HepG2 (cell line): ENCODE measurements at regions not wholly inside any gene's neighbourhood (a gene's known extent, or its start where the extent isn't known, plus 50 kb on each side); places are given as distances from the start of the nearest gene placed in this dataset.

ENCODE experiments used
- ATAC-seq: fragments of 200-7000 bp; cut with Tn5 transposase; 3 replicates; pipeline ENCODE4 v1.9.1; 2020; ENCODE audit warnings: mild to moderate bottlenecking, moderate library complexity
- BruUV-seq: library from RNA; stranded (reverse); fragments of 400-500 nt; replicated peaks from 2 replicates; lab custom pipeline; 2021; lab: Mats Ljungman, UMichigan
- CTCF ChIA-PET: fragments of 300-600 bp; formaldehyde crosslinking; extraction: SDS; loops from one replicate; lab custom pipeline; 2021; ENCODE audit warnings: low total read pairs, inconsistent platforms, low intra/inter-chr PET ratio; lab: Yijun Ruan, JAX
- POLR2A ChIA-PET: fragments of 350-600 bp; sonication (Branson Sonifier 250); formaldehyde crosslinking; loops from one replicate; lab custom pipeline; 2020; ENCODE audit warnings: antibody characterized with exemption, inconsistent platforms; lab: Yijun Ruan, JAX
- DNase-seq: peaks from one replicate; pipeline ENCODE4 v3.0.0-alpha.2; 2015; ENCODE audit warnings: low spot score
- FAIRE-seq: peaks from 3 replicates; lab custom pipeline; 2011; peaks lifted over from hg19 to GRCh38; lab: Jason Lieb, UNC
- H2AFZ ChIP-seq: one replicate; pipeline ENCODE4 v1.6.1; 2011; ENCODE audit warnings: low read length, inconsistent platforms
- H3K27ac ChIP-seq: fragments of 300-600 bp; 3 replicates; pipeline ENCODE4 v1.8.0; 2011; ENCODE audit warnings: mixed run types, mild to moderate bottlenecking, mixed read lengths, low read length, inconsistent platforms; ENCODE audit not compliant: insufficient read depth; ENCODE audit errors: extremely low read length
- H3K27me3 ChIP-seq, 2 experiments: fragments of 200-600 bp in 1 of 2; 2 replicates in 1 of 2; 3 replicates in 1 of 2; pipeline versions ENCODE4 v1.6.0 to v1.8.0; 2011; ENCODE audit warnings: low read length in 2 of 2, mild to moderate bottlenecking in 2 of 2, moderate library complexity in 2 of 2, inconsistent platforms in 1 of 2; ENCODE audit not compliant: insufficient read depth in 2 of 2, control insufficient read depth in 1 of 2
- H3K36me3 ChIP-seq, 2 experiments: fragments of 200-600 bp in 1 of 2; replicated peaks in 1 of 2; 2 replicates in 1 of 2; 3 replicates in 1 of 2; pipeline versions ENCODE4 v1.5.1 to v1.8.0; 2011; ENCODE audit warnings: low read length in 2 of 2, inconsistent platforms in 1 of 2; ENCODE audit not compliant: insufficient read depth in 2 of 2, control insufficient read depth in 1 of 2
- H3K4me1 ChIP-seq: 2 replicates; pipeline ENCODE4 v1.5.1; 2012; ENCODE audit warnings: low read length, inconsistent platforms; ENCODE audit not compliant: insufficient read depth
- H3K4me2 ChIP-seq: 2 replicates; pipeline ENCODE4 v1.6.0; 2011; ENCODE audit warnings: low read depth, low read length, inconsistent platforms
- H3K4me3 ChIP-seq, 3 experiments: fragments of 200-600 bp in 1 of 3; sonication (generic), shearing (Covaris generic) in 1 of 3; replicated peaks in 1 of 3; 2 replicates each; pipeline ENCODE4 v1.5.1; 2011 to 2016; ENCODE audit warnings: low read length in 3 of 3, inconsistent platforms in 2 of 3, low read depth in 2 of 3, mild to moderate bottlenecking in 2 of 3, control low read depth in 1 of 3, mixed read lengths in 1 of 3; ENCODE audit not compliant: insufficient read depth in 1 of 3
- H3K79me2 ChIP-seq: one replicate; pipeline ENCODE4 v1.6.1; 2011; ENCODE audit warnings: low read length, inconsistent platforms; ENCODE audit not compliant: insufficient read depth
- H3K9ac ChIP-seq: 2 replicates; pipeline ENCODE4 v1.6.0; 2011; ENCODE audit warnings: mild to moderate bottlenecking, low read depth, low read length, inconsistent platforms; ENCODE audit not compliant: insufficient read depth
- H3K9me3 ChIP-seq: 2 replicates; pipeline ENCODE4 v1.5.1; 2012; ENCODE audit warnings: mild to moderate bottlenecking, low read length
- H4K20me1 ChIP-seq: 2 replicates; pipeline ENCODE4 v1.6.0; 2011; ENCODE audit warnings: inconsistent platforms, mild to moderate bottlenecking, low read length, moderate library complexity; ENCODE audit not compliant: insufficient read depth
- AGO2 ChIP-seq: fragments of 200-400 bp; formaldehyde crosslinking; optimal IDR thresholded peaks from 2 replicates; pipeline ENCODE3; 2017; ENCODE audit warnings: mild to moderate bottlenecking, low read depth, low read length, moderate library complexity
- ARID3A ChIP-seq: IDR thresholded peaks from 2 replicates; pipeline ENCODE4 v1.6.1; 2012; ENCODE audit warnings: low read depth, low read length, improper control_type of control experiment
- DMAP1 ChIP-seq: IDR thresholded peaks from 2 replicates; pipeline ENCODE4 v1.6.1; 2016
- FOSL2 ChIP-seq: sonication (generic); formaldehyde crosslinking; IDR thresholded peaks from 2 replicates; pipeline ENCODE4 v1.4.0; 2020; ENCODE audit warnings: missing genetic modification reagents
- IRF1 ChIP-seq: sonication (generic); formaldehyde crosslinking; IDR thresholded peaks from 2 replicates; pipeline ENCODE4 v1.4.0; 2020; ENCODE audit warnings: low read depth, mild to moderate bottlenecking, missing genetic modification reagents
- MIXL1 ChIP-seq: IDR thresholded peaks from 2 replicates; pipeline ENCODE4 v1.6.1; 2016
- POGZ ChIP-seq: sonication (generic); formaldehyde crosslinking; IDR thresholded peaks from 2 replicates; pipeline ENCODE4 v1.4.0; 2020; ENCODE audit warnings: mild to moderate bottlenecking, missing genetic modification reagents
- SETDB1 ChIP-seq: sonication (generic); formaldehyde crosslinking; IDR thresholded peaks from 2 replicates; pipeline ENCODE4 v1.5.1; 2020; ENCODE audit warnings: missing genetic modification reagents, mild to moderate bottlenecking, borderline replicate concordance
- SP2 ChIP-seq: sonication (generic); formaldehyde crosslinking; IDR thresholded peaks from 2 replicates; pipeline ENCODE4 v1.5.1; 2020; ENCODE audit warnings: mild to moderate bottlenecking, missing genetic modification reagents
- THAP11 ChIP-seq: IDR thresholded peaks from 2 replicates; pipeline ENCODE4 v1.6.1; 2016; ENCODE audit warnings: missing biosample characterization, missing genetic modification reagents
- ZBTB21 ChIP-seq: sonication (generic); formaldehyde crosslinking; IDR thresholded peaks from 2 replicates; pipeline ENCODE4 v1.4.0; 2020; ENCODE audit warnings: missing genetic modification reagents
- ZC3H13 ChIP-seq: sonication (generic); formaldehyde crosslinking; IDR thresholded peaks from 2 replicates; pipeline ENCODE4 v1.8.1; 2023; ENCODE audit warnings: mild to moderate bottlenecking, missing genetic modification reagents, moderate library complexity
- ZFY ChIP-seq: sonication (generic); formaldehyde crosslinking; IDR thresholded peaks from 2 replicates; pipeline ENCODE4 v1.4.0; 2020; ENCODE audit warnings: missing genetic modification reagents
- ZNF30 ChIP-seq: sonication (generic); formaldehyde crosslinking; IDR thresholded peaks from 2 replicates; pipeline ENCODE4 v1.5.0; 2020; ENCODE audit warnings: mild to moderate bottlenecking, missing genetic modification reagents
- ZNF350 ChIP-seq: sonication (generic); formaldehyde crosslinking; IDR thresholded peaks from 2 replicates; pipeline ENCODE4 v1.4.0; 2020; ENCODE audit warnings: mild to moderate bottlenecking, low read depth, missing genetic modification reagents, borderline replicate concordance
- ZNF567 ChIP-seq: sonication (generic); formaldehyde crosslinking; IDR thresholded peaks from 2 replicates; pipeline ENCODE4 v1.8.1; 2023; ENCODE audit warnings: mild to moderate bottlenecking, missing genetic modification reagents, borderline replicate concordance
- ZNF569 ChIP-seq: sonication (generic); formaldehyde crosslinking; IDR thresholded peaks from 2 replicates; pipeline ENCODE4 v1.5.0; 2020; ENCODE audit warnings: mild to moderate bottlenecking, missing genetic modification reagents, moderate library complexity, borderline replicate concordance
- WGBS: methylation state at CpG from one replicate; pipeline ENCODE4 v1.1.6; 2017; ENCODE audit warnings: low lambda C conversion rate; 5-methylcytosine and 5-hydroxymethylcytosine counted together
- in situ Hi-C: cut with HindIII; loops from 2 replicates; pipeline ENCODE4 v1.10.0; 2017; ENCODE audit warnings: low pct_unique_long_range_greater_than_20kb; ENCODE audit not compliant: extremely low pct_ligation_motif_present
- intact Hi-C: fragments of 100-400 bp; cut with micrococcal nuclease; formaldehyde crosslinking; loops from one replicate; pipeline ENCODE4 v1.10.0; 2022; ENCODE audit not compliant: unreplicated experiment

GRCh38 chr3:116969135-116969534, 259.6 kb downstream of the TUSC7 start:
- POLR2A ChIA-PET, result no interaction called here
- no TSS peak for BruUV-seq
- in situ Hi-C loops, result no loop called here
- no peak for ATAC-seq
- CTCF ChIA-PET, result no interaction called here
- no peaks in the 10 kb centered on the region for H4K20me1 ChIP-seq
- no peak overlapping the region for H3K4me2 ChIP-seq
- H3K27ac ChIP-seq, result no peak overlapping the region
- FAIRE-seq, result no peak
- DNase-seq, result no peak
- H3K9ac ChIP-seq, result no peak overlapping the region
- WGBS, result 6% methylated on average over 6 of the region's 6 CpGs
- no peaks in the 10 kb centered on the region for H3K36me3 ChIP-seq
- no peaks in the 10 kb centered on the region for H3K27me3 ChIP-seq
- no peaks in the 10 kb centered on the region for H3K9me3 ChIP-seq
- no peak overlapping the region for H3K4me3 ChIP-seq
- intact Hi-C loops, result no loop called here
- no peaks in the 10 kb centered on the region for H3K79me2 ChIP-seq
- TF ChIP-seq FOSL2 (CRISPR knock-in tag) (no peak), IRF1 (CRISPR knock-in tag) (no peak), ZNF350 (CRISPR knock-in tag) (no peak), ZNF569 (CRISPR knock-in tag) (no peak), SP2 (CRISPR knock-in tag) (no peak), SETDB1 (CRISPR knock-in tag) (no peak), ZC3H13 (CRISPR knock-in tag) (no peak), ZFY (CRISPR knock-in tag) (no peak), AGO2 (no peak), POGZ (CRISPR knock-in tag) (no peak), ZNF30 (CRISPR knock-in tag) (no peak), MIXL1 (no peak), ZBTB21 (CRISPR knock-in tag) (no peak), ZNF567 (CRISPR knock-in tag) (no peak), DMAP1 (CRISPR knock-in tag) (no peak), THAP11 (CRISPR knock-in tag) (no peak), ARID3A (no peak)
- H3K4me1 ChIP-seq, result no peaks in the 10 kb centered on the region
- H2AFZ ChIP-seq, result no peak overlapping the region
